Fibroblast of upper back skin (primary cell): ENCODE measurements at regions not wholly inside any gene's neighbourhood (a gene's known extent, or its start where the extent isn't known, plus 50 kb on each side); places are given as distances from the start of the nearest gene placed in this dataset.
"Not testable (repeated sequence)": the region's sequence is repeated elsewhere in the genome, so short reads cannot be mapped to it uniquely, and the experiment has no call there.

Source experiments
- DNase-seq: peaks from one replicate; pipeline ENCODE4 v3.0.0-alpha.2; 2013

DNA sequence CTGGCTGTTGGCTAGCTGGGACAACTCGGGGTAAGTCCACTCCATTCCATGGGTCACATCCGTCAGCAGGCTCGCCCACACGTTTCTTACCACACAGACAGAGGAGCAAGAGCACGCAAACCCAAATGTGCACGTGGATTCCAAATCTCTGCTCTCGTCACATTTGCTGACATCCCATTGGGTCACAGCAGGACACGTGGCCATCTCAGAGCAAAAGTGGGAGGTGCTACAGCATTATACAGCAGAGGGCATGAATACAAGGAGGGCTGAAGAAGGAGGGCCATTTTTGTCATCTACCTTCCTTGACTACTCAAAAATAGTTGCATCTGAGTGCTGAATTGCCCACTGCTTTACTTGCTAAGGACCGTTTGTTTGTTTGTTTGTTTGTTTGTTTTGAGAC, 84.7 kb downstream of the RBBP6 start:
- no peak for DNase-seq

DNA sequence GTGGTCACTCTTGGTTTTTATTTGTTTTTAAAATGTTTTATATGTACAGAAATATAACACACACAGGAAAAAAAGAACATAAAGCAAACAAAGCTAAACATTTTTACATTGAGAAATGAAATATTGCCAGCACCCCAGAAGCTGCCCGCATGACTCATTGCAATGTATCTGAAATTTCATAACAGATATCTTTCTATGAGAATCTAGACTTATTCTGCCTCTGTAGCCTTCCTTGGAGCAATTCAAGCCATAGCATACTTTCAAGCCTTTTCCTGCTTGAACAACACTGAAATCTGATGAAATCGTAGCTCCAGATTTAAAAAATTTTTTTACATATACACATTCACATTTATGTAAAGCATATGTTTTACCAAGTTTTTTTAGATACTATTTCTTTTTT, 86.9 kb downstream of the RBBP6 start:
- DNase-seq: peak; percentile 71

DNA sequence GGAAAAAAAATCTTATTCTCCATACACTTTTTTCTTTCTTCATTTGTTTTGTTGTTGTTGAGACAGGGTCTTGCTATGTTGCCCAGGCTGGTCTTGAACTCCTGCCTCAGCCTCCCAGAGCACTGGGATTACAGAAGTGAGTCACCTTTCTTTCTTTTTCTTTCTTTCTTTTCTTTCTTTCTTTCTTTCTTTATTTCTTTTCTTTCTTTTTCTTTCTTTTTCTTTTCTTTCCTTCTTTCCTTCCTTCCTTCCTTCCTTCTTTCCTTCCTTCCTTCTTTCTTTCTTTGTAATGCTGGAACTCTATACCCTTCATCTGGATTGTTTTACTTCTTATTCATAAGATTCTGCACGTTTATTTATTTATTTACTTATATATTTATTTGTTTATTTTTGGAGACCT, 94.5 kb upstream of the TNRC6A start:
- no peak for DNase-seq

DNA sequence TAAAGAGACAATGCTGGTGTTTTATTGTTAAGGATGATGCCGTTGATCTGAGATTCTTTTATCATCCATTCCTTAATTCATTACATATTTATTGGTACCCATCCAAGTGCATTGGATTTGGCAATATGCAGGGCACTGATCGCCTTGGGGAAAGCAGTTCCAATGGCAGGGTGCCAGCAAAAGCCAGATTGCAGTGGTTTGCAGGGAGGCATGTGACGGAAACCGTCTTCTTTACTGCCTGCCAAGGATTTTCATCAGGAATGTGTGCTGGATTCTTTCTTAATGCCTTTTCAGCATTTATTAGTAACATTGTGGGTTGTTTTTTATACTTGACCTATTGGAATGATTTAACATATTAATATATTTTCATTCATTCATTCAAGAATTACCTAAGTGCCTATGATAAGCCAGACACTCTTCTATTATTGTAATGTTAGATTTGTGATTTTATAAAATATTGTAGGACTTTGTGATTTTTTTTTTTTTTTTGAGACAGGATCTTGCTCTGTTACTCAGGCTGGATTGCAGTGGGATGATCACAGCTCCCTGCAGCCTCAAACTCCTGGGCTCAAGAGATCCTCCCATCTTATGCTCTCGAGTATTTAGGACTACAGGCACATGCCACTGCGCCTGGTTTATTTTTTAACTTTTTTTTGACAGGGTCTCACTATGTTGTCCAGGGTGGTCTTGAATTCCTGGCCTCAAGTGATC, 93.4 kb upstream of the TNRC6A start:
- peak; percentile 99 for DNase-seq

DNA sequence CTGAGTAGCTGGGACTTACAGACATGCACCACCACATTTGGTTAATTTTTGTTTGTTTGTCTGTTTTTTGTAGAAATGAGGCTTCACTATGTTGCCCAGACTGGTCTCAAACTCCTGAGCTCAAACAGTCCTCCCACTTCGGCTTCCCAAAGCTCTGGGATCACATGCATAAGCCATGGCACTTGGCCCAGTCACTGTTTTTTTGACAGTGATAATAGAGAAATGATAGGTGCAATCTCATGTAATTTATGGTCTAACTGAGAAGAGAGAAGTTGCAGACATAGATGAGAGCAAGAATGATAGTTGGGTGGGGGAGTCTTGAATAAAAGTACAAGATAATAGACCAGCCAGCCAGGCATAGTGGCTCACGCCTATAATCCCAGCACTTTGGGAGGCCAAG, 89.7 kb upstream of the TNRC6A start:
- DNase-seq: no peak

DNA sequence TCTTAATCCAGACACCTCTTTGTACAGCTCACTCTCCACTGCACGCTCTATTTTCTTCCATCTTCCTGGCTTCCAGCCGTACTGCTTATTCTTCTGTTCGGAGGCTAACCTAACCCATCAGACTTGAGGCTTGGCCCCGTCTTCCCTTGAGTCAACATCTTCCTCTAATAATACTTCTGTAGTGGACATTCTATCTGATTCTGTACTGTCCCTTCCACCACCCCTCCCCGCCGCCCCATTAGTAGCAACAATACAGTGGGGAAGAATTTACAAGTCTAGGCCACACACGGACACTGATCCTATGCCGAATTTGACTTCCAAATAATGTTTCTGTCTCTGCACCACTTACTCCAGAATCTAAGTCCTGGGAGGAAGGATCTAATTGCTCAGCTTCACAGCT, 86.0 kb upstream of the TNRC6A start:
- no peak for DNase-seq

GRCh38 chr16:24645739-24646645, 83.5 kb upstream of the TNRC6A start:
- peak; percentile 100 for DNase-seq

- DNase-seq: no peak
These were observed 82.8 kb upstream of the TNRC6A start for GRCh38 chr16:24646646-24646995.

GRCh38 chr16:24652209-24652712, 77.2 kb upstream of the TNRC6A start:
- DNase-seq: no peak

GRCh38 chr16:24652803-24653202, 76.6 kb upstream of the TNRC6A start:
- no peak for DNase-seq

DNA sequence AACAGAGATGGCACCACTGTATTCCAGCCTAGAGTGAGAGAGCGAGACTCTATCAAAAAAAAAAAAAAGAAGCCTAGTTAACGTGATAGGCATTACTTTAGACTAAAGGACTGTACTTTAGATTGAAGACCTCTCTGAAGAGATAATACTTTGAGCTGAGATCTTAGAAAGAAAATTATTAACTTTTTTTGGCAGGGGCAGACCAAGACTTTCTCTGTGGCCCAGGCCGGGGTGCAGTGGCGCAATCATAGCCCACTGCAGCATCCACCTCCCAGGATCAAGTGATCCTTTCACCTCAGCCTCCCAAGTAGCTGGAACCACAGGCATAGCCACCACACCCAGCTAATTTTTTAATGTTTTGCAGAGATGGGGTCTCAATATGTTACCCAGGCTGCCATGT, 75.7 kb upstream of the TNRC6A start:
- DNase-seq: no peak

- DNase-seq: not testable (repeated sequence)
These were observed 63.5 kb upstream of the TNRC6A start for GRCh38 chr16:24665942-24666341.

DNA sequence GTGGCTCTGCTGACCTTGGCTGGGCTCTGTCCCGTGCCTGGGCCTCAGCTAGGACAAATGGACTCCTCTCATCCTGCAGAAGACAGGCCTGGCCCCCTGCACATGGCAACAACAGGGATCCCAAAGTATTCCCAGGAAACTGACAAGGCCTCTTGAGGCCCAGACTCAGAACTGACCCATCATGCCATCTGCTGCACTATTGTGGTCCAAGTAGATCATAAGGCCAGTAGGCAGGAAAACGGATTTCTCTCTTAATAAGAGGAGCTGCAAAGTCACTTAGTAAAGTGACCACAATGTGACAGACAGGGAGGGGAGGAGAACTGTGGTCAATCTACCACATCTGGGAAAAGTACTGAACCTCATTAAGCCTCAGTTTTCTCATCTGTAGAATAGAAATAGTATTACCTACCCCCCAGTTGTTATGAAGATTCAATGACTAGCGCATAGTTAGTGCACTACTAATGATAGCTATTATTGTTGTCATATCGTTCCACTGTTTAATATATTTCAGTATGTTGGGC, 62.1 kb upstream of the TNRC6A start:
- no peak for DNase-seq

- DNase-seq: peak; percentile 70
These were observed 60.9 kb upstream of the TNRC6A start for GRCh38 chr16:24668481-24669061.

GRCh38 chr16:24670623-24671454, 58.6 kb upstream of the TNRC6A start:
- peak; percentile 88 for DNase-seq

GRCh38 chr16:24671455-24671954, 57.9 kb upstream of the TNRC6A start:
- no peak for DNase-seq

DNA sequence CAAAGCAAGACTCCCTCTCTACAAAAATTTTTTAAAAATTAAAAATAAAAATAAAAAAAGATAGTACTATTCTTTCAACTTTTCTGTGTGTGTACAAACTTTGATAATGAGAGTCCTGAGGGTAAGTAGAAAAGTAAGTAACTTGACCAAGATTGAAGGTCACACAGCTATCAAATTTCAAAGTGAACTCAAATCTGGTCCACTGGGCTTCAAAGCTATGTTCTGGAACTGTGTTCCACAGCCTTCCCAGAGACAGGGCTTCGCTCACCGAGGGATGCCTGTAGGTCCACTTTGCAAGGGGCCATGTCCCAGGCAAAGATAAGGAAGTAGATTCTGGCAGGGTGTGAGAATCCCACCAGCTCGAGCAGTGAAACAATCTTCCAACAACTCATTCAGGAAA, 56.3 kb upstream of the TNRC6A start:
- no peak for DNase-seq

DNA sequence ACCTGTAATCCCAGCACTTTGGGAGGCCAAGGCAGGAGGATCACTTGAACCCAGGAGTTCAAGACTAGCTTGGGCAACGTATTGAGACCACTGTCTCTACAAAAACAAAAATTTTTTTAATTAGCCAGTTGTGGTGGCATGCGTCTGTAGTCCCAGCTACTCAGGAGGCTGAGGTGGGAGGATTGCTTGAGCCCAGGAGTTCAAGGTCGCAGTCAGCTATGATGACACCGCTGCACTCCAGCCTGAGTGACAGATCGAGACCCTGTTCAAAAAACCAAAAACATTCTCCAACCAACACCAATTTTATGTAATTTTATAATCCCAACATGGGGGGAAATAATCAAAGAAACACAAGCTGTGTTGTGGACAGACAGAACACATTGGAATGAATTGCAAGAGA, 54.6 kb upstream of the TNRC6A start:
- no peak for DNase-seq

- DNase-seq: no peak
These were observed 52.1 kb upstream of the TNRC6A start for GRCh38 chr16:24677388-24677787.
